SK-N-SH treated with all-trans-retinoic acid at 6 μM for 48 hours (cell line): ENCODE measurements at regions not wholly inside any gene's neighbourhood (a gene's known extent, or its start where the extent isn't known, plus 50 kb on each side); places are given as distances from the start of the nearest gene placed in this dataset.

ENCODE experiments used
- ATAC-seq: fragments of 200-7000 bp; cut with Tn5 transposase; 3 replicates; pipeline ENCODE4 v1.9.1; 2020; ENCODE audit warnings: mild to moderate bottlenecking, moderate library complexity
- ARNTL ChIP-seq: fragments of 450-650 bp; formaldehyde crosslinking; IDR thresholded peaks from 2 replicates; pipeline ENCODE4 v1.5.0; 2020; ENCODE audit warnings: low read depth, mild to moderate bottlenecking, moderate library complexity, borderline replicate concordance
- BACH2 ChIP-seq: fragments of 250-450 bp; sonication (Bioruptor Pico); IDR thresholded peaks from 2 replicates; pipeline ENCODE4 v1.9.0; 2021; ENCODE audit warnings: mild to moderate bottlenecking, borderline replicate concordance
- CSDC2 ChIP-seq: fragments of 250-450 bp; sonication (Bioruptor Pico); IDR thresholded peaks from 2 replicates; pipeline ENCODE4 v1.5.0; 2020; ENCODE audit warnings: mild to moderate bottlenecking, moderate library complexity
- GLIS3 ChIP-seq: fragments of 250-450 bp; sonication (Bioruptor Pico); IDR thresholded peaks from 2 replicates; pipeline ENCODE4 v1.5.0; 2020; ENCODE audit warnings: mild to moderate bottlenecking, moderate library complexity
- ISL1 ChIP-seq: fragments of 250-450 bp; sonication (Bioruptor Pico); IDR thresholded peaks from 2 replicates; pipeline ENCODE4 v2.1.2; 2022; ENCODE audit warnings: mild to moderate bottlenecking, moderate library complexity
- OSR1 ChIP-seq: fragments of 250-450 bp; sonication (Bioruptor Pico); IDR thresholded peaks from 2 replicates; pipeline ENCODE4 v1.8.0; 2022; ENCODE audit warnings: moderate library complexity, mild to moderate bottlenecking, inconsistent platforms
- PATZ1 ChIP-seq: fragments of 250-450 bp; sonication (Bioruptor Pico); IDR thresholded peaks from 2 replicates; pipeline ENCODE4 v1.8.0; 2020; ENCODE audit warnings: mild to moderate bottlenecking, moderate library complexity, borderline replicate concordance
- PPARA ChIP-seq: fragments of 250-450 bp; sonication (Bioruptor Pico); IDR thresholded peaks from 2 replicates; pipeline ENCODE4 v1.5.0; 2020; ENCODE audit warnings: mild to moderate bottlenecking, borderline replicate concordance
- TOX ChIP-seq: fragments of 250-450 bp; sonication (Bioruptor Pico); IDR thresholded peaks from 2 replicates; pipeline ENCODE4 v1.8.0; 2021; ENCODE audit warnings: mild to moderate bottlenecking, moderate library complexity, borderline replicate concordance
- ZC3H10 ChIP-seq: fragments of 250-450 bp; sonication (Bioruptor Pico); IDR thresholded peaks from 2 replicates; pipeline ENCODE4 v1.5.1; 2021; ENCODE audit warnings: mild to moderate bottlenecking, moderate library complexity
- ZFP3 ChIP-seq: fragments of 250-450 bp; sonication (Bioruptor Pico); IDR thresholded peaks from 2 replicates; pipeline ENCODE4 v1.5.0; 2020; ENCODE audit warnings: mild to moderate bottlenecking, moderate library complexity
- ZFP30 ChIP-seq: fragments of 450-650 bp; formaldehyde crosslinking; IDR thresholded peaks from 2 replicates; pipeline ENCODE4 v1.5.0; 2022; ENCODE audit warnings: mild to moderate bottlenecking, moderate library complexity
- ZNF70 ChIP-seq: fragments of 450-650 bp; formaldehyde crosslinking; IDR thresholded peaks from 2 replicates; pipeline ENCODE4 v1.5.0; 2020; ENCODE audit warnings: mild to moderate bottlenecking, moderate library complexity
- ZNF8 ChIP-seq: fragments of 450-650 bp; formaldehyde crosslinking; IDR thresholded peaks from 2 replicates; pipeline ENCODE4 v1.5.0; 2020; ENCODE audit warnings: mild to moderate bottlenecking, moderate library complexity
- TF ChIP-seq, protein P1 (sequence below): fragments of 250-450 bp; sonication (Bioruptor Pico); IDR thresholded peaks from 2 replicates; pipeline ENCODE4 v1.5.1; 2021; ENCODE audit warnings: mild to moderate bottlenecking, moderate library complexity
- TF ChIP-seq, protein P2 (sequence below): fragments of 250-450 bp; sonication (Bioruptor Pico); IDR thresholded peaks from 2 replicates; pipeline ENCODE4 v1.5.0; 2020; ENCODE audit warnings: mild to moderate bottlenecking, moderate library complexity
- TF ChIP-seq, protein P3 (sequence below): fragments of 250-450 bp; sonication (Bioruptor Pico); IDR thresholded peaks from 2 replicates; pipeline ENCODE4 v1.5.1; 2020; ENCODE audit warnings: low read depth, mild to moderate bottlenecking, moderate library complexity

DNA sequence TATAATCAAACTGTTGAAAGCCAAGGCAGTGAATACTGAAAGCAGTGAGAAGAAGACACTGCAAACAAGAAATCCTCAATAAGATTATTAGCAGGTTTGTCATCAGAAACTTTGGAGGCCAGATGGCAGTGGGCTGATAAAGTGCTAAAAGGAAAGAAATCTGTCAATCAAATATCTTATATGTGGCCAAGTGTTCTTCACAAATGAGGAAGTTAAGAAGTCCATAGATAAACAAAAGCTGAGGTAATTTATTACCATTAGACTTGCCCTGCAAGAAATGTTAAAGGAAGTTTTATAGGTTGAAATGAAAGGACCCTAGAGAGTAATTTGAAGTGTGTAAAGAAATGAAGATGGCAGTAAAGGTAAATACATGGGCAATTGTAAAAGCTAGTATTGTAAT, 586.6 kb downstream of the RAPGEF2 start:
- TF ChIP-seq ARNTL (CRISPR knock-in tag): no peak
- TF ChIP-seq, protein P1, sequence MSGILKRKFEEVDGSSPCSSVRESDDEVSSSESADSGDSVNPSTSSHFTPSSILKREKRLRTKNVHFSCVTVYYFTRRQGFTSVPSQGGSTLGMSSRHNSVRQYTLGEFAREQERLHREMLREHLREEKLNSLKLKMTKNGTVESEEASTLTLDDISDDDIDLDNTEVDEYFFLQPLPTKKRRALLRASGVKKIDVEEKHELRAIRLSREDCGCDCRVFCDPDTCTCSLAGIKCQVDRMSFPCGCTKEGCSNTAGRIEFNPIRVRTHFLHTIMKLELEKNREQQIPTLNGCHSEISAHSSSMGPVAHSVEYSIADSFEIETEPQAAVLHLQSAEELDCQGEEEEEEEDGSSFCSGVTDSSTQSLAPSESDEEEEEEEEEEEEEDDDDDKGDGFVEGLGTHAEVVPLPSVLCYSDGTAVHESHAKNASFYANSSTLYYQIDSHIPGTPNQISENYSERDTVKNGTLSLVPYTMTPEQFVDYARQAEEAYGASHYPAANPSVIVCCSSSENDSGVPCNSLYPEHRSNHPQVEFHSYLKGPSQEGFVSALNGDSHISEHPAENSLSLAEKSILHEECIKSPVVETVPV (CRISPR knock-in tag): no peak
- ATAC-seq: no peak

- no peak for ATAC-seq
- TF ChIP-seq PPARA (CRISPR knock-in tag): no peak
- no peak for TF ChIP-seq ZFP3 (CRISPR knock-in tag)
- no peak for TF ChIP-seq GLIS3 (CRISPR knock-in tag)
- no peak for TF ChIP-seq OSR1 (CRISPR knock-in tag)
- TF ChIP-seq ZC3H10: no peak
- TF ChIP-seq, protein P1 (CRISPR knock-in tag): no peak
- TF ChIP-seq, protein P2, sequence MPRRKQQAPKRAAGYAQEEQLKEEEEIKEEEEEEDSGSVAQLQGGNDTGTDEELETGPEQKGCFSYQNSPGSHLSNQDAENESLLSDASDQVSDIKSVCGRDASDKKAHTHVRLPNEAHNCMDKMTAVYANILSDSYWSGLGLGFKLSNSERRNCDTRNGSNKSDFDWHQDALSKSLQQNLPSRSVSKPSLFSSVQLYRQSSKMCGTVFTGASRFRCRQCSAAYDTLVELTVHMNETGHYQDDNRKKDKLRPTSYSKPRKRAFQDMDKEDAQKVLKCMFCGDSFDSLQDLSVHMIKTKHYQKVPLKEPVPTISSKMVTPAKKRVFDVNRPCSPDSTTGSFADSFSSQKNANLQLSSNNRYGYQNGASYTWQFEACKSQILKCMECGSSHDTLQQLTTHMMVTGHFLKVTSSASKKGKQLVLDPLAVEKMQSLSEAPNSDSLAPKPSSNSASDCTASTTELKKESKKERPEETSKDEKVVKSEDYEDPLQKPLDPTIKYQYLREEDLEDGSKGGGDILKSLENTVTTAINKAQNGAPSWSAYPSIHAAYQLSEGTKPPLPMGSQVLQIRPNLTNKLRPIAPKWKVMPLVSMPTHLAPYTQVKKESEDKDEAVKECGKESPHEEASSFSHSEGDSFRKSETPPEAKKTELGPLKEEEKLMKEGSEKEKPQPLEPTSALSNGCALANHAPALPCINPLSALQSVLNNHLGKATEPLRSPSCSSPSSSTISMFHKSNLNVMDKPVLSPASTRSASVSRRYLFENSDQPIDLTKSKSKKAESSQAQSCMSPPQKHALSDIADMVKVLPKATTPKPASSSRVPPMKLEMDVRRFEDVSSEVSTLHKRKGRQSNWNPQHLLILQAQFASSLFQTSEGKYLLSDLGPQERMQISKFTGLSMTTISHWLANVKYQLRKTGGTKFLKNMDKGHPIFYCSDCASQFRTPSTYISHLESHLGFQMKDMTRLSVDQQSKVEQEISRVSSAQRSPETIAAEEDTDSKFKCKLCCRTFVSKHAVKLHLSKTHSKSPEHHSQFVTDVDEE (CRISPR knock-in tag): no peak
- TF ChIP-seq ISL1 (CRISPR knock-in tag): no peak
- no peak for TF ChIP-seq BACH2 (CRISPR knock-in tag)
- no peak for TF ChIP-seq ZFP30 (CRISPR knock-in tag)
- TF ChIP-seq, protein P3, sequence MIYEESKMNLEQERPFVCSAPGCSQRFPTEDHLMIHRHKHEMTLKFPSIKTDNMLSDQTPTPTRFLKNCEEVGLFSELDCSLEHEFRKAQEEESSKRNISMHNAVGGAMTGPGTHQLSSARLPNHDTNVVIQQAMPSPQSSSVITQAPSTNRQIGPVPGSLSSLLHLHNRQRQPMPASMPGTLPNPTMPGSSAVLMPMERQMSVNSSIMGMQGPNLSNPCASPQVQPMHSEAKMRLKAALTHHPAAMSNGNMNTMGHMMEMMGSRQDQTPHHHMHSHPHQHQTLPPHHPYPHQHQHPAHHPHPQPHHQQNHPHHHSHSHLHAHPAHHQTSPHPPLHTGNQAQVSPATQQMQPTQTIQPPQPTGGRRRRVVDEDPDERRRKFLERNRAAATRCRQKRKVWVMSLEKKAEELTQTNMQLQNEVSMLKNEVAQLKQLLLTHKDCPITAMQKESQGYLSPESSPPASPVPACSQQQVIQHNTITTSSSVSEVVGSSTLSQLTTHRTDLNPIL: no peak
- no peak for TF ChIP-seq CSDC2 (CRISPR knock-in tag)
- TF ChIP-seq ZNF70 (CRISPR knock-in tag): no peak
Observed at GRCh38 chr4:159697322-159698283, 594.7 kb downstream of the RAPGEF2 start.

GRCh38 chr4:159698336-159698735, 595.5 kb downstream of the RAPGEF2 start:
- ATAC-seq: no peak

More at GRCh38 chr4:159698336-159698735, 595.5 kb downstream of the RAPGEF2 start:
- TF ChIP-seq, protein P1 (CRISPR knock-in tag): no peak
- TF ChIP-seq TOX (CRISPR knock-in tag): no peak
- TF ChIP-seq OSR1 (CRISPR knock-in tag): no peak
- TF ChIP-seq ARNTL (CRISPR knock-in tag): no peak
- TF ChIP-seq, protein P2 (CRISPR knock-in tag): no peak
- TF ChIP-seq BACH2 (CRISPR knock-in tag): no peak
- no peak for TF ChIP-seq PATZ1 (CRISPR knock-in tag)
- no peak for TF ChIP-seq ZFP30 (CRISPR knock-in tag)
- TF ChIP-seq ISL1 (CRISPR knock-in tag): no peak
- TF ChIP-seq ZNF8 (CRISPR knock-in tag): no peak
- TF ChIP-seq ZFP3 (CRISPR knock-in tag): no peak
